Glutamatergic neuron (in vitro differentiated cells): ENCODE measurements at regions not wholly inside any gene's neighbourhood (a gene's known extent, or its start where the extent isn't known, plus 50 kb on each side); places are given as distances from the start of the nearest gene placed in this dataset.
A peak's percentile ranks its signal among the peaks of the same experiment; 100 is the strongest.

ENCODE experiments used
- DNase-seq: peaks from one replicate; pipeline ENCODE4 v3.0.0; 2022
- H3K27ac Mint-ChIP-seq: one replicate; pipeline ENCODE4 v1.8.0; 2020; ENCODE audit warnings: mild to moderate bottlenecking, mixed read lengths, inconsistent platforms; ENCODE audit not compliant: unreplicated experiment
- H3K27me3 Mint-ChIP-seq: one replicate; pipeline ENCODE4 v1.8.0; 2020; ENCODE audit warnings: mild to moderate bottlenecking, moderate library complexity, mixed read lengths, inconsistent platforms; ENCODE audit not compliant: unreplicated experiment
- H3K36me3 Mint-ChIP-seq: one replicate; pipeline ENCODE4 v1.8.0; 2020; ENCODE audit warnings: mild to moderate bottlenecking, mixed read lengths, inconsistent platforms; ENCODE audit not compliant: unreplicated experiment
- H3K4me1 Mint-ChIP-seq: one replicate; pipeline ENCODE4 v1.8.0; 2020; ENCODE audit warnings: mild to moderate bottlenecking, low read depth, mixed read lengths, inconsistent platforms; ENCODE audit not compliant: unreplicated experiment
- H3K4me3 Mint-ChIP-seq: one replicate; pipeline ENCODE4 v1.8.0; 2020; ENCODE audit warnings: mild to moderate bottlenecking, mixed read lengths, inconsistent platforms; ENCODE audit not compliant: unreplicated experiment
- H3K9me3 Mint-ChIP-seq: one replicate; pipeline ENCODE4 v1.8.0; 2020; ENCODE audit warnings: mild to moderate bottlenecking, moderate library complexity, mixed read lengths, inconsistent platforms; ENCODE audit not compliant: unreplicated experiment
- CTCF ChIP-seq: fragments of 200-600 bp; sonication (generic); IDR thresholded peaks from one replicate; pipeline ENCODE4 v1.5.0; 2021; ENCODE audit not compliant: partially characterized antibody, unreplicated experiment

GRCh38 chr16:85310868-85311585, 198.8 kb upstream of the CIBAR2 start:
- H3K4me1 Mint-ChIP-seq: peaks cover 48% of the 10 kb centered on the region
- peaks cover 16% of the 10 kb centered on the region for H3K27me3 Mint-ChIP-seq
- no peak overlapping the region for H3K4me3 Mint-ChIP-seq
- no peak for TF ChIP-seq CTCF
- H3K36me3 Mint-ChIP-seq: no peaks in the 10 kb centered on the region
- no peak overlapping the region for H3K27ac Mint-ChIP-seq
- peaks cover 6% of the 10 kb centered on the region for H3K9me3 Mint-ChIP-seq
- DNase-seq: no peak

- Mint-ChIP-seq H3K9me3 (peaks cover 6% of the 10 kb centered on the region), H3K4me1 (peaks cover 48% of the 10 kb centered on the region), H3K27ac (no peak overlapping the region), H3K27me3 (peaks cover 14% of the 10 kb centered on the region), H3K4me3 (no peak overlapping the region), H3K36me3 (no peaks in the 10 kb centered on the region)
- no peak for TF ChIP-seq CTCF
- DNase-seq: no peak
Measured at GRCh38 chr16:85311741-85312140, 199.5 kb upstream of the CIBAR2 start.

GRCh38 chr16:85312174-85312573, 199.9 kb upstream of the CIBAR2 start:
- no peak overlapping the region for H3K27ac Mint-ChIP-seq
- TF ChIP-seq CTCF: no peak

GRCh38 chr16:85312642-85313525, 200.6 kb upstream of the CIBAR2 start:
- TF ChIP-seq CTCF: no peak
- no peak for DNase-seq
- Mint-ChIP-seq H3K4me3 (peak overlapping the region; percentile 53), H3K36me3 (no peaks in the 10 kb centered on the region), H3K27me3 (peaks cover 18% of the 10 kb centered on the region), H3K27ac (no peak overlapping the region), H3K4me1 (peaks cover 50% of the 10 kb centered on the region), H3K9me3 (peaks cover 6% of the 10 kb centered on the region)

More at GRCh38 chr16:85312174-85312573, 199.9 kb upstream of the CIBAR2 start:
- Mint-ChIP-seq H3K4me1 (peaks cover 50% of the 10 kb centered on the region), H3K36me3 (no peaks in the 10 kb centered on the region), H3K4me3 (peak overlapping the region; percentile 53), H3K27me3 (peaks cover 15% of the 10 kb centered on the region), H3K9me3 (peaks cover 6% of the 10 kb centered on the region)
- no peak for DNase-seq
